Stimulated activated naive CD8-positive, alpha-beta T cell treated with anti-CD3 and anti-CD28 coated beads, Interleukin-15, amount 100 ng/mL, for 72 hours (primary cell): ENCODE measurements at regions not wholly inside any gene's neighbourhood (a gene's known extent, or its start where the extent isn't known, plus 50 kb on each side); places are given as distances from the start of the nearest gene placed in this dataset.

Experiments used
- ATAC-seq: fragments of 150-1000 bp; cut with Tn5 transposase; 2 replicates; pipeline ENCODE4 v1.10.0; 2021; ENCODE audit warnings: mild to moderate bottlenecking, moderate library complexity
- DNase-seq, 2 donors: peaks; one replicate each; pipeline ENCODE4 v3.0.0; 2021 to 2022
- H3K27ac Mint-ChIP-seq, 2 donors: one replicate each; pipeline ENCODE4 v1.8.0; 2022; ENCODE audit warnings: mild to moderate bottlenecking in 2 of 2, mixed read lengths in 2 of 2, moderate library complexity in 2 of 2
- H3K27me3 Mint-ChIP-seq: one replicate; pipeline ENCODE4 v1.8.0; 2022; ENCODE audit warnings: mixed read lengths
- H3K4me1 Mint-ChIP-seq: one replicate; pipeline ENCODE4 v1.8.0; 2022; ENCODE audit warnings: mild to moderate bottlenecking, mixed read lengths
- H3K4me3 Mint-ChIP-seq, 2 donors: one replicate each; pipeline ENCODE4 v1.8.0; 2022; ENCODE audit warnings: mild to moderate bottlenecking in 2 of 2, mixed read lengths in 2 of 2, moderate library complexity in 1 of 2
- H3K9me3 Mint-ChIP-seq, 2 donors: one replicate each; pipeline ENCODE4 v1.8.0; 2022; ENCODE audit warnings: mixed read lengths in 2 of 2

GRCh38 chr2:75960472-75961009 is 249.8 kb upstream of the GCFC2 start:
- Mint-ChIP-seq H3K27ac (no peak overlapping the region), H3K4me3 (no peak overlapping the region), H3K4me1 (no peaks in the 10 kb centered on the region), H3K27me3 (no peaks in the 10 kb centered on the region), H3K9me3 (peaks cover 3 to 7% of the 10 kb centered on the region in 2 donors)
- no peak for ATAC-seq
- DNase-seq: no peak

GRCh38 chr2:75959724-75960471 is 249.2 kb upstream of the GCFC2 start:
- H3K4me1 Mint-ChIP-seq: no peaks in the 10 kb centered on the region
- no peaks in the 10 kb centered on the region for H3K27me3 Mint-ChIP-seq
- ATAC-seq: no peak
- H3K27ac Mint-ChIP-seq: no peak overlapping the region
- H3K4me3 Mint-ChIP-seq: no peak overlapping the region
- peaks cover 3 to 6% of the 10 kb centered on the region in 2 donors for H3K9me3 Mint-ChIP-seq
- no peak for DNase-seq

- Mint-ChIP-seq H3K4me3 (no peak overlapping the region), H3K4me1 (no peaks in the 10 kb centered on the region), H3K9me3 (peaks cover 0 to 3% of the 10 kb centered on the region in 2 donors), H3K27ac (no peak overlapping the region), H3K27me3 (no peaks in the 10 kb centered on the region)
- no peak for ATAC-seq
- DNase-seq: no peak
These were observed 244.0 kb upstream of the GCFC2 start for GRCh38 chr2:75954761-75955160.

- no peak overlapping the region for H3K4me3 Mint-ChIP-seq
- DNase-seq: no peak
- H3K9me3 Mint-ChIP-seq: peaks cover 7 to 12% of the 10 kb centered on the region in 2 donors
- no peak overlapping the region for H3K27ac Mint-ChIP-seq
- no peaks in the 10 kb centered on the region for H3K27me3 Mint-ChIP-seq
- ATAC-seq: no peak
- no peaks in the 10 kb centered on the region for H3K4me1 Mint-ChIP-seq
These were observed 241.5 kb upstream of the GCFC2 start for GRCh38 chr2:75952173-75952572.

GRCh38 chr2:75949385-75950030 is 238.8 kb upstream of the GCFC2 start:
- Mint-ChIP-seq H3K27ac (no peak overlapping the region), H3K4me1 (no peaks in the 10 kb centered on the region), H3K9me3 (peaks cover 3 to 12% of the 10 kb centered on the region in 2 donors), H3K27me3 (no peaks in the 10 kb centered on the region), H3K4me3 (no peak overlapping the region)
- DNase-seq: no peak
- ATAC-seq: no peak

GRCh38 chr2:75936311-75936710 is 225.6 kb upstream of the GCFC2 start:
- peaks cover 4 to 24% of the 10 kb centered on the region in 2 donors for H3K9me3 Mint-ChIP-seq
- DNase-seq (no peak), ATAC-seq (no peak)
- H3K27me3 Mint-ChIP-seq: no peaks in the 10 kb centered on the region
- no peak overlapping the region for H3K4me3 Mint-ChIP-seq
- H3K27ac Mint-ChIP-seq: no peak overlapping the region
- H3K4me1 Mint-ChIP-seq: no peaks in the 10 kb centered on the region

GRCh38 chr2:75932996-75933395 is 222.3 kb upstream of the GCFC2 start:
- no peak for DNase-seq
- H3K27ac Mint-ChIP-seq: no peak overlapping the region

GRCh38 chr2:75928093-75928492 is 217.4 kb upstream of the GCFC2 start:
- H3K27me3 Mint-ChIP-seq: no peaks in the 10 kb centered on the region

More at GRCh38 chr2:75932996-75933395, 222.3 kb upstream of the GCFC2 start:
- no peaks in the 10 kb centered on the region for H3K4me1 Mint-ChIP-seq
- H3K4me3 Mint-ChIP-seq: no peak overlapping the region
- ATAC-seq: no peak
- no peaks in the 10 kb centered on the region for H3K27me3 Mint-ChIP-seq
- peaks cover 4 to 13% of the 10 kb centered on the region in 2 donors for H3K9me3 Mint-ChIP-seq

GRCh38 chr2:75925331-75926024 is 214.8 kb upstream of the GCFC2 start:
- DNase-seq (no peak), ATAC-seq (no peak)
- Mint-ChIP-seq H3K4me3 (no peak overlapping the region), H3K27ac (no peak overlapping the region), H3K27me3 (no peaks in the 10 kb centered on the region), H3K9me3 (no peaks in the 10 kb centered on the region), H3K4me1 (no peaks in the 10 kb centered on the region)

More at GRCh38 chr2:75928093-75928492, 217.4 kb upstream of the GCFC2 start:
- ATAC-seq (no peak), DNase-seq (no peak)
- Mint-ChIP-seq H3K9me3 (no peaks in the 10 kb centered on the region), H3K4me3 (no peak overlapping the region), H3K27ac (no peak overlapping the region), H3K4me1 (no peaks in the 10 kb centered on the region)

GRCh38 chr2:75922191-75922590 is 211.5 kb upstream of the GCFC2 start:
- Mint-ChIP-seq H3K27ac (no peak overlapping the region), H3K9me3 (no peaks in the 10 kb centered on the region), H3K4me3 (no peak overlapping the region), H3K4me1 (no peaks in the 10 kb centered on the region), H3K27me3 (no peaks in the 10 kb centered on the region)
- DNase-seq (no peak), ATAC-seq (no peak)

GRCh38 chr2:75920859-75921551 is 210.3 kb upstream of the GCFC2 start:
- Mint-ChIP-seq H3K27ac (no peak overlapping the region), H3K4me1 (no peaks in the 10 kb centered on the region), H3K27me3 (no peaks in the 10 kb centered on the region), H3K9me3 (no peaks in the 10 kb centered on the region), H3K4me3 (no peak overlapping the region)
- ATAC-seq: no peak
- DNase-seq: no peak

GRCh38 chr2:75915851-75916634 is 205.3 kb upstream of the GCFC2 start:
- H3K9me3 Mint-ChIP-seq: peaks cover 0 to 8% of the 10 kb centered on the region in 2 donors
- no peaks in the 10 kb centered on the region for H3K4me1 Mint-ChIP-seq
- DNase-seq (no peak), ATAC-seq (no peak)
- H3K27me3 Mint-ChIP-seq: no peaks in the 10 kb centered on the region
- no peak overlapping the region for H3K27ac Mint-ChIP-seq
- H3K4me3 Mint-ChIP-seq: no peak overlapping the region

- no peaks in the 10 kb centered on the region for H3K4me1 Mint-ChIP-seq
- H3K4me3 Mint-ChIP-seq: no peak overlapping the region
- no peak overlapping the region for H3K27ac Mint-ChIP-seq
- ATAC-seq (no peak), DNase-seq (no peak)
- no peaks in the 10 kb centered on the region for H3K9me3 Mint-ChIP-seq
- no peaks in the 10 kb centered on the region for H3K27me3 Mint-ChIP-seq
These were observed 186.2 kb upstream of the GCFC2 start for GRCh38 chr2:75896779-75897366.

- Mint-ChIP-seq H3K4me1 (no peaks in the 10 kb centered on the region), H3K27ac (no peak overlapping the region)
These were observed 183.5 kb upstream of the GCFC2 start for GRCh38 chr2:75894170-75894569.

More at GRCh38 chr2:75894170-75894569, 183.5 kb upstream of the GCFC2 start:
- Mint-ChIP-seq H3K9me3 (no peaks in the 10 kb centered on the region), H3K4me3 (no peak overlapping the region), H3K27me3 (peaks cover 2% of the 10 kb centered on the region)
- no peak for DNase-seq
- no peak for ATAC-seq
